ENCODE measurements at regions not wholly inside any gene's neighbourhood (a gene's known extent, or its start where the extent isn't known, plus 50 kb on each side); places are given as distances from the start of the nearest gene placed in this dataset.

- peak overlapping the region; percentile 8; the same call in 1 of the 2 replicates for H3K27ac ChIP-seq (ENCODE audit: low read length)
- H3K4me1 ChIP-seq (ENCODE audit: low read length), result peaks cover 7% of the 10 kb centered on the region
- H3K9me3 ChIP-seq (ENCODE audit: insufficient read depth, low read length), result no peaks in the 10 kb centered on the region
- no peaks in the 10 kb centered on the region for H3K27me3 ChIP-seq (ENCODE audit: low read depth, low read length)
- H3K79me2 ChIP-seq (ENCODE audit: low read length), result no peaks in the 10 kb centered on the region
- H3K4me3 ChIP-seq (ENCODE audit: low read length), result peak overlapping the region; percentile 32
- H3K36me3 ChIP-seq (replicated peaks; ENCODE audit: low read depth, low read length), result no peaks in the 10 kb centered on the region
- 0 out of 2 replicates have a peak overlapping the region, but pooled peaks have one; percentile 1 for H3K9ac ChIP-seq (ENCODE audit: low read length)
- TF ChIP-seq EZH2phosphoT487 (IDR thresholded peaks at IDR 0.05; ENCODE audit: low read depth) (no peak), CTCF (IDR thresholded peaks at IDR 0.05; ENCODE audit: low read depth, low read length) (no peak)
- peak overlapping the region; percentile 51 for H3K4me2 ChIP-seq (ENCODE audit: low read length)
- peak overlapping the region; percentile 68 for H2AFZ ChIP-seq (ENCODE audit: low read depth, low read length)
- no peaks in the 10 kb centered on the region for H4K20me1 ChIP-seq (ENCODE audit: insufficient read depth, low read length)
These were observed 786.7 kb upstream of the EPHA6 start for GRCh38 chr3:96027718-96028117.

- no peaks in the 10 kb centered on the region for H4K20me1 ChIP-seq (ENCODE audit: insufficient read depth, low read length)
- no peak overlapping the region for H3K4me3 ChIP-seq (ENCODE audit: low read length)
- no peak overlapping the region for H3K9ac ChIP-seq (ENCODE audit: low read length)
- no peaks in the 10 kb centered on the region for H3K27me3 ChIP-seq (ENCODE audit: low read depth, low read length)
- no peaks in the 10 kb centered on the region for H3K79me2 ChIP-seq (ENCODE audit: low read length)
- no peaks in the 10 kb centered on the region for H3K9me3 ChIP-seq (ENCODE audit: insufficient read depth, low read length)
- no peak overlapping the region for H3K27ac ChIP-seq (ENCODE audit: low read length)
- H2AFZ ChIP-seq (ENCODE audit: low read depth, low read length), result peak overlapping the region; percentile 56; the same call in 1 of the 2 replicates
- H3K36me3 ChIP-seq (replicated peaks; ENCODE audit: low read depth, low read length), result no peaks in the 10 kb centered on the region
- H3K4me1 ChIP-seq (ENCODE audit: low read length), result no peaks in the 10 kb centered on the region
- H3K4me2 ChIP-seq (ENCODE audit: low read length), result no peak overlapping the region
- TF ChIP-seq EZH2phosphoT487 (IDR thresholded peaks at IDR 0.05; ENCODE audit: low read depth) (no peak), CTCF (IDR thresholded peaks at IDR 0.05; ENCODE audit: low read depth, low read length) (no peak)
These were observed 774.8 kb upstream of the EPHA6 start for GRCh38 chr3:96039632-96040031.

DNA sequence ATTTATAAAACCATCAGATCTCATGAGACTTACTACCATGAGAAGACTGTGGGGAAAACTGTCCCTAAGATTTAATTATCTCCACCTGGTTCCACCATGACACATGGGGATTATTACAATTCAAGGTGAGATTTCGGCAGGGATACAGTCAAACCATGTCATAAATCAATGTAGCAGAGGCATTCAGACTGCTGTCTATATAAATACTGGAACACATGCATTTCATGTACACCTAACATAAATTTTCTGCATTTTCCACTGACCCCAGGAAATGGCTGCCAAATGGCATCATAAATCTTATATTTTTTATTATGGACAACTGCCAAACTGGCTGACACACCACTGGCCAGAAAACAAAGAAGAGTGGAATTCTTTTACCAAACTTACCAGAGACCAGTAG lies 755.1 kb upstream of the EPHA6 start:
- no peaks in the 10 kb centered on the region for H3K4me1 ChIP-seq (ENCODE audit: low read length)
- H3K9me3 ChIP-seq (ENCODE audit: insufficient read depth, low read length), result no peaks in the 10 kb centered on the region
- no peaks in the 10 kb centered on the region for H3K79me2 ChIP-seq (ENCODE audit: low read length)
- H3K27me3 ChIP-seq (ENCODE audit: low read depth, low read length), result no peaks in the 10 kb centered on the region
- no peaks in the 10 kb centered on the region for H3K36me3 ChIP-seq (replicated peaks; ENCODE audit: low read depth, low read length)
- no peak overlapping the region for H3K4me2 ChIP-seq (ENCODE audit: low read length)
- no peak overlapping the region for H2AFZ ChIP-seq (ENCODE audit: low read depth, low read length)
- H3K9ac ChIP-seq (ENCODE audit: low read length), result no peak overlapping the region
- TF ChIP-seq CTCF (IDR thresholded peaks at IDR 0.05; ENCODE audit: low read depth, low read length), result no peak
- no peak for TF ChIP-seq EZH2phosphoT487 (IDR thresholded peaks at IDR 0.05; ENCODE audit: low read depth)
- H4K20me1 ChIP-seq (ENCODE audit: insufficient read depth, low read length), result no peaks in the 10 kb centered on the region
- H3K27ac ChIP-seq (ENCODE audit: low read length), result no peak overlapping the region
- no peak overlapping the region for H3K4me3 ChIP-seq (ENCODE audit: low read length)

- no peak overlapping the region for H3K27ac ChIP-seq (ENCODE audit: low read length)
These were observed 745.3 kb upstream of the EPHA6 start for GRCh38 chr3:96069065-96069464.

More at GRCh38 chr3:96069065-96069464, 745.3 kb upstream of the EPHA6 start:
- H3K9ac ChIP-seq (ENCODE audit: low read length), result no peak overlapping the region
- TF ChIP-seq CTCF (IDR thresholded peaks at IDR 0.05; ENCODE audit: low read depth, low read length) (no peak), EZH2phosphoT487 (IDR thresholded peaks at IDR 0.05; ENCODE audit: low read depth) (no peak)
- H3K4me3 ChIP-seq (ENCODE audit: low read length), result no peak overlapping the region
- H3K9me3 ChIP-seq (ENCODE audit: insufficient read depth, low read length), result no peaks in the 10 kb centered on the region
- no peak overlapping the region for H3K4me2 ChIP-seq (ENCODE audit: low read length)
- H4K20me1 ChIP-seq (ENCODE audit: insufficient read depth, low read length), result no peaks in the 10 kb centered on the region
- no peaks in the 10 kb centered on the region for H3K36me3 ChIP-seq (replicated peaks; ENCODE audit: low read depth, low read length)
- no peaks in the 10 kb centered on the region for H3K79me2 ChIP-seq (ENCODE audit: low read length)
- H2AFZ ChIP-seq (ENCODE audit: low read depth, low read length), result no peak overlapping the region
- no peaks in the 10 kb centered on the region for H3K4me1 ChIP-seq (ENCODE audit: low read length)
- no peaks in the 10 kb centered on the region for H3K27me3 ChIP-seq (ENCODE audit: low read depth, low read length)
